Thyroid gland (tissue), 4 donors: ENCODE measurements at regions not wholly inside any gene's neighbourhood (a gene's known extent, or its start where the extent isn't known, plus 50 kb on each side); places are given as distances from the start of the nearest gene placed in this dataset.

ENCODE experiments used
- DNase-seq, 2 donors: peaks; one replicate each; pipeline ENCODE4 v3.0.0-alpha.2; 2019
- H3K27ac ChIP-seq, 3 donors: fragments of 200-600 bp; sonication (generic); 1 replicate in 2 of 3; 2 replicates in 1 of 3; pipeline ENCODE4 v1.5.1; 2016 to 2019; ENCODE audit warnings: mild to moderate bottlenecking in 1 of 3, moderate library complexity in 1 of 3
- H3K27me3 ChIP-seq: fragments of 200-600 bp; sonication (generic); one replicate; pipeline ENCODE4 v1.5.1; 2019
- H3K36me3 ChIP-seq, 2 donors: fragments of 200-600 bp; sonication (generic); one replicate each; pipeline ENCODE4 v1.5.1; 2016 to 2019
- H3K4me1 ChIP-seq, 2 donors: fragments of 200-600 bp; sonication (generic); one replicate each; pipeline ENCODE4 v1.5.1; 2017 to 2019
- H3K4me3 ChIP-seq, 3 donors: fragments of 200-600 bp; sonication (generic); replicated peaks in 1 of 3; 1 replicate in 2 of 3; 2 replicates in 1 of 3; pipeline ENCODE4 v1.5.1; 2016; ENCODE audit warnings: mild to moderate bottlenecking in 1 of 3
- H3K9me3 ChIP-seq: fragments of 200-600 bp; sonication (generic); one replicate; pipeline ENCODE4 v1.5.1; 2017
- POLR2A ChIP-seq, 2 donors: fragments of 450-650 bp; IDR thresholded peaks; one replicate each; pipeline ENCODE4 v1.6.1; 2017; ENCODE audit warnings: antibody characterized with exemption in 2 of 2, mild to moderate bottlenecking in 2 of 2, moderate library complexity in 1 of 2
- WGBS, 2 donors: methylation state at CpG; one replicate each; pipeline ENCODE4 v1.1.5; 2017; 5-methylcytosine and 5-hydroxymethylcytosine counted together
- intact Hi-C: fragments of 100-400 bp; cut with DNase I; formaldehyde crosslinking; loops from one replicate; pipeline ENCODE4 v1.15.1; 2023
- TF ChIP-seq, protein P1 (sequence below), 6 experiments: fragments of 200-600 bp in 3 of 6; fragments of 450-650 bp in 3 of 6; sonication (generic) in 3 of 6; IDR thresholded peaks; one replicate each; pipeline ENCODE4 v1.5.1; 2016 to 2019; ENCODE audit warnings: antibody characterized with exemption in 6 of 6, mild to moderate bottlenecking in 2 of 6, inconsistent platforms in 1 of 6, moderate library complexity in 1 of 6

DNA sequence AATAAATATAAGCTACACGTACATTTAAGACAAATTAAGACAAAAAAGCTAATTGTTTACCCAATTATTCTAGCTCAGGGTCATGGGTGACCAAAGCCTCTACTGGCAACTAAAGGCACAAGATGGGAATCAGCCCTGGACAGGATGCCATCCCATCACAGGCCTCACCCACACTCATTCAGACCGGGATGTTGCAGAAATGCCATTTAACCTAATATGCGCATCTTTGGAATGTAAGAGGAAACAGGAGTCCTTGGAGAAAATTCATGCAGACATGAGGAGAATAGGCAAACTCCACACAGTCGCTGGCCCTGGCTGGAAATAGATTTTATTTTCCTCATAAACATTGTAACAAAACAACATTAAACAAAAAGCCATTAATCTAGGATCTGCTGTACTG, 2003.8 kb upstream of the CDH9 start:
- Histone ChIP-seq H3K27me3 (no peaks in the 10 kb centered on the region), H3K4me3 (no peak overlapping the region), H3K9me3 (no peaks in the 10 kb centered on the region), H3K36me3 (no peaks in the 10 kb centered on the region), H3K27ac (no peak overlapping the region), H3K4me1 (no peaks in the 10 kb centered on the region)
- WGBS, 2 donors: 59 to 79% methylated on average over 4 of the region's 4 CpGs
- intact Hi-C loops: no loop called here
- DNase-seq: no peak
- no peak for TF ChIP-seq POLR2A (IDR thresholded peaks at IDR 0.05)

DNA sequence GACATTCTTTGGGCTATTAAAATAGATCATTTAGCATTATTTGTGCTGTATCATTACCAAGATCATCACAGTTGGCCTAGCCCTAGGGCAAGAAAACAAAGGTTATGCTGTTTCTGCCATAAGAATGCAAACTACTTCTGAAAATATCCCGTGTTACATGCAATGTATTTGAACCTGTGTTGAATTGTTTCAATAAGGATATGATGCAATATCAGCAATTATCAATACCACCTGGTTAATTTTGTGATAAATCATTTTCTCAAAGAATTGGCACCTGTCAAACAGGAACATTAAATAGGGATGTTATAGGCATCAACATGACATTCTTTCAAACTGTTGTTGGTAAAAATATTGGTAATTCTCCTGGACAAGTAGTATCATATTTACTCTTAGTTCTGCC, 2002.0 kb upstream of the CDH9 start:
- intact Hi-C loops: no loop called here
- no peak overlapping the region for H3K4me3 ChIP-seq
- no peaks in the 10 kb centered on the region for H3K9me3 ChIP-seq
- no peaks in the 10 kb centered on the region for H3K4me1 ChIP-seq
- DNase-seq: no peak
- H3K36me3 ChIP-seq: no peaks in the 10 kb centered on the region
- H3K27me3 ChIP-seq: no peaks in the 10 kb centered on the region
- H3K27ac ChIP-seq: no peak overlapping the region
- no peak for TF ChIP-seq POLR2A (IDR thresholded peaks at IDR 0.05)
- TF ChIP-seq, protein P1, sequence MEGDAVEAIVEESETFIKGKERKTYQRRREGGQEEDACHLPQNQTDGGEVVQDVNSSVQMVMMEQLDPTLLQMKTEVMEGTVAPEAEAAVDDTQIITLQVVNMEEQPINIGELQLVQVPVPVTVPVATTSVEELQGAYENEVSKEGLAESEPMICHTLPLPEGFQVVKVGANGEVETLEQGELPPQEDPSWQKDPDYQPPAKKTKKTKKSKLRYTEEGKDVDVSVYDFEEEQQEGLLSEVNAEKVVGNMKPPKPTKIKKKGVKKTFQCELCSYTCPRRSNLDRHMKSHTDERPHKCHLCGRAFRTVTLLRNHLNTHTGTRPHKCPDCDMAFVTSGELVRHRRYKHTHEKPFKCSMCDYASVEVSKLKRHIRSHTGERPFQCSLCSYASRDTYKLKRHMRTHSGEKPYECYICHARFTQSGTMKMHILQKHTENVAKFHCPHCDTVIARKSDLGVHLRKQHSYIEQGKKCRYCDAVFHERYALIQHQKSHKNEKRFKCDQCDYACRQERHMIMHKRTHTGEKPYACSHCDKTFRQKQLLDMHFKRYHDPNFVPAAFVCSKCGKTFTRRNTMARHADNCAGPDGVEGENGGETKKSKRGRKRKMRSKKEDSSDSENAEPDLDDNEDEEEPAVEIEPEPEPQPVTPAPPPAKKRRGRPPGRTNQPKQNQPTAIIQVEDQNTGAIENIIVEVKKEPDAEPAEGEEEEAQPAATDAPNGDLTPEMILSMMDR (IDR thresholded peaks at IDR 0.05): no peak
- 89 to 91% methylated on average over 1 of the region's 1 CpG for WGBS, 2 donors

DNA sequence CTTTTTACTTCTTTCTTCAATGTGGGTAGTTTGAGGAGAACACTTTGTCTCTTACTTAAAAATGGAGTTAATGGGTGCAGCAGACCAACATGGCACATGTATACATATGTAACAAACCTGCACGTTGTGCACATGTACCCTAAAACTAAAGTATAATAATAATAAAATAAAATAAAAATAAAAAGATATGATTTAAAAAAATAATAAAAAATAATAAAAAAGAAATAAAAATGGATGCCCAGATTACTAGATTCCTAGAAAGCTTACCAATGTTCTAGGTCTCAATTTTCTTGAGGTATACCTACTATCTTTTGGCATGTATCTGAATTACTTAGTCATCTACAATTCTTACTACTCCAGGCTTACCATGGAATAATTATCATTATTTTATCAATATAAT, 2001.6 kb upstream of the CDH9 start:
- Histone ChIP-seq H3K4me3 (no peak overlapping the region), H3K4me1 (no peaks in the 10 kb centered on the region), H3K36me3 (no peaks in the 10 kb centered on the region), H3K9me3 (no peaks in the 10 kb centered on the region), H3K27me3 (no peaks in the 10 kb centered on the region), H3K27ac (no peak overlapping the region)
- WGBS, 2 donors: 63 to 87% methylated on average over 1 of the region's 1 CpG
- no peak for DNase-seq
- intact Hi-C loops: no loop called here
- TF ChIP-seq, protein P1 (IDR thresholded peaks at IDR 0.05): no peak

DNA sequence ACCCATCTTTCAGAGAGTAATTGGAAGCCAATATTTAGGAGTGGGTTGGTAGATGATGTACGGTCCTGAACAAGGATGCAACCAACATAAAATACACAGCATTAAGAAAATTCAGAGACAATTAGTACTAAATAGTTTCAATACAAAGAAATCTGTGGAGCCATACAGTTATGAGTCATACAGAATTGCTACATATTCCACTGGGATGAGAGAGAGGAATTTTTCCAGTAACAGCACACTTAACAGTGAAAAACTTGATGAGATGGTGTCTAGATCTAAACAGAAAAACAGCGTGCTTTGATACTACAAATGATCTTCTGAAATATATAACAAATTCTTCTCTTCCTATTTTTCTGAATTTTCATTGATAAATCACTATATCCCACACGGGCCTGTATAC, 1999.3 kb upstream of the CDH9 start:
- no peak overlapping the region for H3K27ac ChIP-seq
- no peaks in the 10 kb centered on the region for H3K36me3 ChIP-seq
- H3K27me3 ChIP-seq: no peaks in the 10 kb centered on the region
- H3K4me1 ChIP-seq: no peaks in the 10 kb centered on the region
- TF ChIP-seq, protein P1 (IDR thresholded peaks at IDR 0.05): no peak
- TF ChIP-seq POLR2A (IDR thresholded peaks at IDR 0.05): no peak
- H3K4me3 ChIP-seq: no peak overlapping the region
- intact Hi-C loops: no loop called here
- DNase-seq: no peak
- 62 to 79% methylated on average over 3 of the region's 3 CpGs for WGBS, 2 donors
- H3K9me3 ChIP-seq: no peaks in the 10 kb centered on the region

DNA sequence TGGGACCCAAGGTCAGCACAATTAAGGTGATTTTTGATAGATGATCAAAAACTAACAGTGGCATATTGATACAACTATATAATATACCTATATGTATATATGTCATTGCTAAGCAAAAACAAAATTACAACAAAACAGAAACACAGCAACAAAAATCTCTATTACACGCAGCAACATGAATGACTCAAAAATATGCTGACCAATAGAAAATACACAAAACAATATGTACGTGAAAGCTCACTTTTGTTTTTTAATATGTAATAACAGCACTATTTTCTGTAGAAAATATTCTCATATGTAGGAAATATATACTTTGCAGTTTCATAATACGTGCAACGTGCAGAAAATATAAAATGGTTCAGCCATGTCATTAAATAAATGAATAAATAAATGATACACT, 1985.7 kb upstream of the CDH9 start:
- Histone ChIP-seq H3K4me3 (no peak overlapping the region), H3K9me3 (no peaks in the 10 kb centered on the region), H3K27me3 (no peaks in the 10 kb centered on the region), H3K4me1 (no peaks in the 10 kb centered on the region), H3K27ac (no peak overlapping the region), H3K36me3 (no peaks in the 10 kb centered on the region)
- intact Hi-C loops: no loop called here
- WGBS, 2 donors: 92 to 93% methylated on average over 4 of the region's 4 CpGs
- DNase-seq: no peak
- no peak for TF ChIP-seq POLR2A (IDR thresholded peaks at IDR 0.05)
- TF ChIP-seq, protein P1 (IDR thresholded peaks at IDR 0.05): no peak

DNA sequence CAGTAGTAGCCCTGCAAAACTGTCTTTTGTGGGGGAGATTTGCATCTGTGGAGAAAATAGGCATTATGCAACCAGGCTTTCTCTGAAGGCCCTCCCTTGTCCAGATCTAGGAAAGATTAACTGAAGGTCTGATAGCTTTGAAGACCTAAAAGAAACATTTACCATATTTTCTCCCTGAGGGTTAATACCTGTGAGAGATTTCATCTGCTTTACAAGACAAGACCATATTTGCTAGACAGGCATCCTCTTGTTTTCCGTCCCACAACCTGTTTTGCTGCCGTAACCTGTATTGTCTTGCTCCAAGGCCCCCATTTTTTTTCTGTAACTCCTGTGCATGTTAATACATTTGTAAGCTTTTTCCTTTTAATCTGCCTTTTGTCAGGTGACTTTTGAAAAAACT, 1985.2 kb upstream of the CDH9 start:
- no peak for TF ChIP-seq POLR2A (IDR thresholded peaks at IDR 0.05)
- TF ChIP-seq, protein P1 (IDR thresholded peaks at IDR 0.05): no peak
- intact Hi-C loops: no loop called here

More for the DNA sequence above, 1985.2 kb upstream of the CDH9 start:
- Histone ChIP-seq H3K36me3 (no peaks in the 10 kb centered on the region), H3K4me1 (no peaks in the 10 kb centered on the region), H3K4me3 (no peak overlapping the region), H3K9me3 (no peaks in the 10 kb centered on the region), H3K27ac (no peak overlapping the region), H3K27me3 (no peaks in the 10 kb centered on the region)
- DNase-seq: no peak
- WGBS, 2 donors: 49 to 94% methylated on average over 2 of the region's 2 CpGs
